Mammary epithelial cell (primary cell): ENCODE measurements at regions not wholly inside any gene's neighbourhood (a gene's known extent, or its start where the extent isn't known, plus 50 kb on each side); places are given as distances from the start of the nearest gene placed in this dataset.

Experiments used
- CTCF ChIP-seq, 2 donors: IDR thresholded peaks in 1 of 2; conservative IDR thresholded peaks in 1 of 2; 2 replicates each; pipeline ENCODE4 v1.5.1; 2011 to 2012; ENCODE audit warnings: inconsistent platforms in 2 of 2, low read length in 2 of 2, mild to moderate bottlenecking in 2 of 2, control low read depth in 1 of 2, low read depth in 1 of 2; ENCODE audit not compliant: insufficient read depth in 1 of 2; ENCODE audit errors: extremely low read depth in 1 of 2
- EZH2 ChIP-seq: IDR thresholded peaks from 2 replicates; pipeline ENCODE4 v1.6.1; 2012; ENCODE audit warnings: low read length, inconsistent platforms, borderline replicate concordance

GRCh38 chr3:127039719-127040118 lies 56.8 kb downstream of the PLXNA1 start:
- TF ChIP-seq CTCF (conservative IDR thresholded peaks at IDR 0.05 in 1 of 2, IDR thresholded peaks at IDR 0.05 in 1 of 2; ENCODE audit: extremely low read depth in 1 of 2, insufficient read depth in 1 of 2, low read depth in 1 of 2, low read length in 2 of 2) (no peak), EZH2 (no peak)
